ENCODE measurements at regions not wholly inside any gene's neighbourhood (a gene's known extent, or its start where the extent isn't known, plus 50 kb on each side); places are given as distances from the start of the nearest gene placed in this dataset.

DNA sequence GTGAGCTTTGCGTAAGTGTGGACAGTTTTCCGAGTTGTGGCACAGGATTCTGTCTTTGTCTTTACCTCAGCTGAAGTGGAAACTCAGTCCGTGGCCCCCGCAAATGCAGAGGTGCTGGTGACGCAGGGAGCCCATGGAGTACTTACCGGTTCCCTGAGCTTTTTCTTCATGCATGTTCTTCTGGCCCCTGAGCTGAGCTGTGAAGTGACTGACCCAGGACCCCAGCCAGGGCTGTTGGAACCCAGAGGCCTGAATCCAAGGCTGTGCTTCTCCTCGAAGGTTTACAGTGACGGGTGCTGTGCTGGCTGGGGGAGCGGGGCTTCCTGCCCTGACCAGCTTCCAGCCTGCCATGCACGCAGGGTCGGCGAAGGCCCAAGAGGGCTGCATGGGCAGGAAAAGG lies 223.5 kb downstream of the GLRX3 start:
- TF ChIP-seq MAFK (IDR thresholded peaks at IDR 0.05; ENCODE audit: partially characterized antibody) (no peak), FOSB (CRISPR knock-in tag; IDR thresholded peaks at IDR 0.05) (no peak), HOXB13 (CRISPR knock-in tag; IDR thresholded peaks at IDR 0.05; ENCODE audit: low read depth) (no peak), GATA3 (IDR thresholded peaks at IDR 0.05; ENCODE audit: borderline replicate concordance) (no peak), FOXS1 (CRISPR knock-in tag; IDR thresholded peaks at IDR 0.05) (no peak), EHF (CRISPR knock-in tag; IDR thresholded peaks at IDR 0.05) (no peak), NR3C1 (IDR thresholded peaks at IDR 0.05) (no peak), POLR2A (IDR thresholded peaks at IDR 0.05; ENCODE audit: low read length) (no peak), TP53 (CRISPR knock-in tag; IDR thresholded peaks at IDR 0.05) (no peak), BHLHE40 (IDR thresholded peaks at IDR 0.05; ENCODE audit: low read depth, low read length) (no peak), CHD4 (IDR thresholded peaks at IDR 0.05; ENCODE audit: borderline replicate concordance) (no peak), HEYL (CRISPR knock-in tag; IDR thresholded peaks at IDR 0.05) (no peak), RCOR1 (IDR thresholded peaks at IDR 0.05; ENCODE audit: low read depth, low read length) (no peak), RNF2 (IDR thresholded peaks at IDR 0.05; ENCODE audit: borderline replicate concordance, low read depth) (no peak), ZSCAN20 (CRISPR knock-in tag; IDR thresholded peaks at IDR 0.05) (no peak)
- TF ChIP-seq, protein P1, sequence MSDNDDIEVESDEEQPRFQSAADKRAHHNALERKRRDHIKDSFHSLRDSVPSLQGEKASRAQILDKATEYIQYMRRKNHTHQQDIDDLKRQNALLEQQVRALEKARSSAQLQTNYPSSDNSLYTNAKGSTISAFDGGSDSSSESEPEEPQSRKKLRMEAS (IDR thresholded peaks at IDR 0.05), result no peak
- TF ChIP-seq, protein P2, sequence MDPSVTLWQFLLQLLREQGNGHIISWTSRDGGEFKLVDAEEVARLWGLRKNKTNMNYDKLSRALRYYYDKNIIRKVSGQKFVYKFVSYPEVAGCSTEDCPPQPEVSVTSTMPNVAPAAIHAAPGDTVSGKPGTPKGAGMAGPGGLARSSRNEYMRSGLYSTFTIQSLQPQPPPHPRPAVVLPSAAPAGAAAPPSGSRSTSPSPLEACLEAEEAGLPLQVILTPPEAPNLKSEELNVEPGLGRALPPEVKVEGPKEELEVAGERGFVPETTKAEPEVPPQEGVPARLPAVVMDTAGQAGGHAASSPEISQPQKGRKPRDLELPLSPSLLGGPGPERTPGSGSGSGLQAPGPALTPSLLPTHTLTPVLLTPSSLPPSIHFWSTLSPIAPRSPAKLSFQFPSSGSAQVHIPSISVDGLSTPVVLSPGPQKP (IDR thresholded peaks at IDR 0.05; ENCODE audit: low read depth, low read length), result no peak
- TF ChIP-seq, protein P3, sequence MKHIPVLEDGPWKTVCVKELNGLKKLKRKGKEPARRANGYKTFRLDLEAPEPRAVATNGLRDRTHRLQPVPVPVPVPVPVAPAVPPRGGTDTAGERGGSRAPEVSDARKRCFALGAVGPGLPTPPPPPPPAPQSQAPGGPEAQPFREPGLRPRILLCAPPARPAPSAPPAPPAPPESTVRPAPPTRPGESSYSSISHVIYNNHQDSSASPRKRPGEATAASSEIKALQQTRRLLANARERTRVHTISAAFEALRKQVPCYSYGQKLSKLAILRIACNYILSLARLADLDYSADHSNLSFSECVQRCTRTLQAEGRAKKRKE (CRISPR knock-in tag; IDR thresholded peaks at IDR 0.05; ENCODE audit: low read depth), result no peak
- ATAC-seq, result no peak
- ChIA-PET POLR2A (no interaction called here), CTCF (no interaction called here)
- Histone ChIP-seq H3K27ac (no peak overlapping the region), H3K4me3 (no peak overlapping the region), H3K4me2 (no peak overlapping the region), H3K4me1 (no peaks in the 10 kb centered on the region), H3K9me3 (no peaks in the 10 kb centered on the region; the same call in 2 of the 3 replicates)
- DNase-seq (ENCODE audit: low read depth in 1 of 2, low spot score in 1 of 2), result no peak
- FAIRE-seq, result no peak
- 71% methylated on average over 11 of the region's 12 CpGs for WGBS (ENCODE audit: missing lambda C conversion rate)

DNA sequence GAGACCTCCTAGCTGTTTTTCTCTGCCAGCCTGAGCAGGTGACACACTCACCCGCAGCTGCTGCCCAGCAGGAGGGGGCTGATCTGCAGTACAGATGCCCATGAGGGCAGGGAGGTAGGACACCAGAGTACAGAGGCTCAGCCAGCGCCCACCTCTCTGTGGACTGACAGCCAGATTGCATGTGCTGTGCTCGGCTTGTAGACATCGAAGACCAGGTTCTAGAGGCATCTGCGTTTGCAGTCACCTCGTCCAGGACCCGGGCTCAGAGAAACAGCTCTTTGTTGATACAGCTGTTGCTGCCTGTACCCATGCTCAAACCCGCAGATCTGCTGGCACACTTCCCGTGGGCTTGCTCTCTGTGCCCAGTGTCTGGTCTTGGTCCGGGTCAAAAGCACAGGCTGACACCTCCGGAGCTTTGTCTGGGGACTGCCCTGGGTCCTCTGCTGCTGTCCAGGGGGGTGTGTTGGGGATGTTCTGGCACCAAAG lies 224.7 kb downstream of the GLRX3 start:
- POLR2A ChIA-PET, result no interaction called here

More for the DNA sequence above, 224.7 kb downstream of the GLRX3 start:
- CTCF ChIA-PET, result no interaction called here
- H3K4me1 ChIP-seq, result no peaks in the 10 kb centered on the region
- ATAC-seq (no peak), DNase-seq (ENCODE audit: low read depth in 1 of 2, low spot score in 1 of 2) (no peak), FAIRE-seq (no peak)
- no peak overlapping the region for H3K4me3 ChIP-seq
- WGBS (ENCODE audit: missing lambda C conversion rate), result 4% methylated on average over 9 of the region's 11 CpGs
- H3K4me2 ChIP-seq, result no peak overlapping the region
- TF ChIP-seq CHD4 (IDR thresholded peaks at IDR 0.05; ENCODE audit: borderline replicate concordance) (no peak), EHMT2 (IDR thresholded peaks at IDR 0.05; ENCODE audit: low read depth) (no peak), HEYL (CRISPR knock-in tag; IDR thresholded peaks at IDR 0.05) (no peak), CHD2 (IDR thresholded peaks at IDR 0.05; ENCODE audit: low read length, partially characterized antibody) (no peak), JUN (IDR thresholded peaks at IDR 0.05) (no peak), CEBPB (IDR thresholded peaks at IDR 0.05) (no peak), KDM5A (IDR thresholded peaks at IDR 0.05) (no peak), NPAS2 (CRISPR knock-in tag; IDR thresholded peaks at IDR 0.05; ENCODE audit: borderline replicate concordance) (no peak), MYC (IDR thresholded peaks at IDR 0.05; ENCODE audit: borderline replicate concordance, low read length) (no peak)
- TF ChIP-seq, protein P4, sequence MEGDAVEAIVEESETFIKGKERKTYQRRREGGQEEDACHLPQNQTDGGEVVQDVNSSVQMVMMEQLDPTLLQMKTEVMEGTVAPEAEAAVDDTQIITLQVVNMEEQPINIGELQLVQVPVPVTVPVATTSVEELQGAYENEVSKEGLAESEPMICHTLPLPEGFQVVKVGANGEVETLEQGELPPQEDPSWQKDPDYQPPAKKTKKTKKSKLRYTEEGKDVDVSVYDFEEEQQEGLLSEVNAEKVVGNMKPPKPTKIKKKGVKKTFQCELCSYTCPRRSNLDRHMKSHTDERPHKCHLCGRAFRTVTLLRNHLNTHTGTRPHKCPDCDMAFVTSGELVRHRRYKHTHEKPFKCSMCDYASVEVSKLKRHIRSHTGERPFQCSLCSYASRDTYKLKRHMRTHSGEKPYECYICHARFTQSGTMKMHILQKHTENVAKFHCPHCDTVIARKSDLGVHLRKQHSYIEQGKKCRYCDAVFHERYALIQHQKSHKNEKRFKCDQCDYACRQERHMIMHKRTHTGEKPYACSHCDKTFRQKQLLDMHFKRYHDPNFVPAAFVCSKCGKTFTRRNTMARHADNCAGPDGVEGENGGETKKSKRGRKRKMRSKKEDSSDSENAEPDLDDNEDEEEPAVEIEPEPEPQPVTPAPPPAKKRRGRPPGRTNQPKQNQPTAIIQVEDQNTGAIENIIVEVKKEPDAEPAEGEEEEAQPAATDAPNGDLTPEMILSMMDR (IDR thresholded peaks at IDR 0.05), result no peak
- no peak overlapping the region for H3K27ac ChIP-seq
- no peaks in the 10 kb centered on the region; the same call in 2 of the 3 replicates for H3K9me3 ChIP-seq

Data from A549 (cell line).